OCI-LY7 (cell line): ENCODE measurements at regions not wholly inside any gene's neighbourhood (a gene's known extent, or its start where the extent isn't known, plus 50 kb on each side); places are given as distances from the start of the nearest gene placed in this dataset.
"Not testable (repeated sequence)": the region's sequence is repeated elsewhere in the genome, so short reads cannot be mapped to it uniquely, and the experiment has no call there.

Experiments used
- BruUV-seq: library from RNA; stranded (reverse); fragments of 400-500 nt; replicated peaks from 2 replicates; lab custom pipeline; 2021; lab: Mats Ljungman, UMichigan
- CTCF ChIA-PET: fragments of 300-600 bp; sonication (Branson Sonifier 250); formaldehyde crosslinking; loops from one replicate; lab custom pipeline; 2022; ENCODE audit warnings: antibody characterized with exemption; ENCODE audit not compliant: unreplicated experiment; lab: Charles Lee
- POLR2A ChIA-PET: fragments of 300-600 bp; sonication (Branson Sonifier 250); formaldehyde crosslinking; loops from one replicate; lab custom pipeline; 2022; ENCODE audit warnings: antibody characterized with exemption; lab: Charles Lee
- DNase-seq: peaks from one replicate; pipeline ENCODE4 v3.0.0-alpha.2; 2015; ENCODE audit warnings: low spot score
- H2AFZ ChIP-seq: fragments of 200-600 bp; sonication (generic), shearing (Covaris generic); 2 replicates; pipeline ENCODE4 v1.6.1; 2014; ENCODE audit warnings: mild to moderate bottlenecking, antibody characterized with exemption, low read length, moderate library complexity
- H3K27ac ChIP-seq: fragments of 200-600 bp; sonication (generic); 2 replicates; pipeline ENCODE4 v1.5.1; 2014; ENCODE audit warnings: mixed run types, low read depth, mild to moderate bottlenecking, moderate library complexity, low read length, inconsistent platforms; ENCODE audit not compliant: poor library complexity, severe bottlenecking
- H3K36me3 ChIP-seq: fragments of 200-600 bp; sonication (generic); 2 replicates; pipeline ENCODE4 v1.6.1; 2014; ENCODE audit warnings: mild to moderate bottlenecking, antibody characterized with exemption, low read length, moderate library complexity, mixed read lengths; ENCODE audit not compliant: insufficient read depth
- H3K4me1 ChIP-seq: fragments of 200-600 bp; sonication (generic); 2 replicates; pipeline ENCODE4 v1.5.1; 2014; ENCODE audit warnings: mild to moderate bottlenecking, low read length; ENCODE audit not compliant: insufficient read depth, poor library complexity, severe bottlenecking
- H3K4me2 ChIP-seq: fragments of 200-600 bp; sonication (generic); 2 replicates; pipeline ENCODE4 v1.6.1; 2014; ENCODE audit warnings: mild to moderate bottlenecking, low read length
- H3K4me3 ChIP-seq: fragments of 200-600 bp; sonication (generic); 2 replicates; pipeline ENCODE4 v1.5.1; 2014; ENCODE audit warnings: mild to moderate bottlenecking, low read depth, low read length; ENCODE audit not compliant: poor library complexity, severe bottlenecking
- H3K79me2 ChIP-seq: fragments of 200-600 bp; sonication (generic); 2 replicates; pipeline ENCODE4 v1.6.1; 2016; ENCODE audit warnings: low read depth, mild to moderate bottlenecking, low read length, moderate library complexity, mixed read lengths; ENCODE audit not compliant: insufficient read depth
- H3K9me2 ChIP-seq: fragments of 200-600 bp; sonication (generic); 2 replicates; pipeline ENCODE4 v1.6.1; 2016; ENCODE audit warnings: mild to moderate bottlenecking, low read length, mixed read lengths; ENCODE audit not compliant: insufficient read depth
- H3K9me3 ChIP-seq: fragments of 200-600 bp; sonication (generic); 2 replicates; pipeline ENCODE4 v1.6.1; 2014; ENCODE audit warnings: mild to moderate bottlenecking, mixed run types, low read length, mixed read lengths
- H4K20me1 ChIP-seq: fragments of 200-600 bp; sonication (generic); 2 replicates; pipeline ENCODE4 v1.6.1; 2014; ENCODE audit warnings: mild to moderate bottlenecking, antibody characterized with exemption, low read length, moderate library complexity, mixed read lengths; ENCODE audit not compliant: insufficient read depth
- EZH2phosphoT487 ChIP-seq: fragments of 200-600 bp; sonication (generic); IDR thresholded peaks from 2 replicates; pipeline ENCODE4 v1.6.1; 2018; ENCODE audit warnings: low read depth, borderline replicate concordance, mild to moderate bottlenecking, mixed run types, antibody characterized with exemption, low read length, moderate library complexity, mixed read lengths
- intact Hi-C: fragments of 100-400 bp; cut with micrococcal nuclease; formaldehyde crosslinking; loops from one replicate; pipeline ENCODE4 v1.10.0; 2022; ENCODE audit not compliant: unreplicated experiment
- TF ChIP-seq, protein P1 (sequence below): fragments of 200-600 bp; sonication (generic); conservative IDR thresholded peaks from 2 replicates; pipeline ENCODE4 v1.5.1; 2014; ENCODE audit warnings: mild to moderate bottlenecking, antibody characterized with exemption, low read length, moderate library complexity, mixed read lengths

DNA sequence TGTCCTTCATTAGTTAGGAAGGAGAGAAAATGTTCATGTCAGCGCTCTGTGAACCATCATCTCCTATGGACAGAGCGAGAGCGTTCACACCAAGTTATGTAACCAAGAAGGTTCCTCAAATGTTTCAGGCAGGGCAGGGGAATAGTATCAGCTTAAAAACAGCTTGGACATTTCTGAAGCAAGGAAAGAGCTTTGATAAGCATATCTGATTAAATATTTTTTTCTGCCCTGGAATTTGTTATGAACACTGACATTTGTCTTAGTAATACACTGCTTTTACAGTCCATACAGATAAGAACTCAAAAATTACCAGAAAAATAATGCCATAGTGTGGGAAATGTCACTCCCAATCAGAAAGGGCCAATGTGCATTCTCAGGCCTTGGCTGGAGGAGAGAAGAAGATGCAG, 66.3 kb upstream of the LIFR start:
- H3K36me3 ChIP-seq, result no peaks in the 10 kb centered on the region
- ChIA-PET POLR2A (no interaction called here), CTCF (no interaction called here)
- no peaks in the 10 kb centered on the region for H3K79me2 ChIP-seq
- no peak overlapping the region for H3K4me3 ChIP-seq
- no peak overlapping the region for H2AFZ ChIP-seq
- no peak overlapping the region for H3K27ac ChIP-seq
- intact Hi-C loops, result no loop called here
- DNase-seq, result no peak
- BruUV-seq, result no TSS peak
- no peak for TF ChIP-seq EZH2phosphoT487
- TF ChIP-seq, protein P1, sequence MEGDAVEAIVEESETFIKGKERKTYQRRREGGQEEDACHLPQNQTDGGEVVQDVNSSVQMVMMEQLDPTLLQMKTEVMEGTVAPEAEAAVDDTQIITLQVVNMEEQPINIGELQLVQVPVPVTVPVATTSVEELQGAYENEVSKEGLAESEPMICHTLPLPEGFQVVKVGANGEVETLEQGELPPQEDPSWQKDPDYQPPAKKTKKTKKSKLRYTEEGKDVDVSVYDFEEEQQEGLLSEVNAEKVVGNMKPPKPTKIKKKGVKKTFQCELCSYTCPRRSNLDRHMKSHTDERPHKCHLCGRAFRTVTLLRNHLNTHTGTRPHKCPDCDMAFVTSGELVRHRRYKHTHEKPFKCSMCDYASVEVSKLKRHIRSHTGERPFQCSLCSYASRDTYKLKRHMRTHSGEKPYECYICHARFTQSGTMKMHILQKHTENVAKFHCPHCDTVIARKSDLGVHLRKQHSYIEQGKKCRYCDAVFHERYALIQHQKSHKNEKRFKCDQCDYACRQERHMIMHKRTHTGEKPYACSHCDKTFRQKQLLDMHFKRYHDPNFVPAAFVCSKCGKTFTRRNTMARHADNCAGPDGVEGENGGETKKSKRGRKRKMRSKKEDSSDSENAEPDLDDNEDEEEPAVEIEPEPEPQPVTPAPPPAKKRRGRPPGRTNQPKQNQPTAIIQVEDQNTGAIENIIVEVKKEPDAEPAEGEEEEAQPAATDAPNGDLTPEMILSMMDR, result no peak
- H4K20me1 ChIP-seq, result no peaks in the 10 kb centered on the region
- H3K4me1 ChIP-seq, result no peaks in the 10 kb centered on the region
- no peak overlapping the region for H3K4me2 ChIP-seq
- no peaks in the 10 kb centered on the region for H3K9me2 ChIP-seq
- H3K9me3 ChIP-seq, result 0 out of 2 replicates have a peak, but pooled peaks cover 4% of the 10 kb centered on the region

DNA sequence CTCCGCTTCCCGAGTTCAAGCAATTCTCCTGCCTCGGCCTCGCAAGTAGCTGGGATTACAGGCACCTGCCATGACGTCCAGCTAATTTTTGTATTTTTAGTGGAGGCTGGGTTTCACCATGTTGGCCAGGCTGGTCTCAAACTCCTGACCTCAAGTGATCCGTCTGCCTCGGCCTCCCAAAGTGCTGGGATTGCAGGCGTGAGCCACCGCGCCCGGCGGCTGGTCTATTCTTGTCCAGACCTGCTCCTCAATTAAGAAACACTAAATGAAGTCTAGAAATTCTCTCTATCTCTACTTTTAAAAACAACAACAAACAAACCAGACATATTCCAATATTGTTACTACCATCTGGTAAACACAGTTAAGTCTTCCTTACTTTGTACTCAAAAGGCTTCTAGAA, 68.1 kb upstream of the LIFR start:
- H3K4me1 ChIP-seq, H3K36me3 ChIP-seq, CTCF ChIA-PET, intact Hi-C loops, H2AFZ ChIP-seq, H3K4me2 ChIP-seq, H3K4me3 ChIP-seq, H4K20me1 ChIP-seq, BruUV-seq, H3K27ac ChIP-seq, H3K9me3 ChIP-seq, H3K79me2 ChIP-seq, DNase-seq, H3K9me2 ChIP-seq: not testable (repeated sequence)
- POLR2A ChIA-PET, result interaction anchor here (0.7 kb wide), 2 partner anchors 36 to 208 kb away, joined by 3 to 4 read pairs; no protein-coding TSS in a partner anchor

DNA sequence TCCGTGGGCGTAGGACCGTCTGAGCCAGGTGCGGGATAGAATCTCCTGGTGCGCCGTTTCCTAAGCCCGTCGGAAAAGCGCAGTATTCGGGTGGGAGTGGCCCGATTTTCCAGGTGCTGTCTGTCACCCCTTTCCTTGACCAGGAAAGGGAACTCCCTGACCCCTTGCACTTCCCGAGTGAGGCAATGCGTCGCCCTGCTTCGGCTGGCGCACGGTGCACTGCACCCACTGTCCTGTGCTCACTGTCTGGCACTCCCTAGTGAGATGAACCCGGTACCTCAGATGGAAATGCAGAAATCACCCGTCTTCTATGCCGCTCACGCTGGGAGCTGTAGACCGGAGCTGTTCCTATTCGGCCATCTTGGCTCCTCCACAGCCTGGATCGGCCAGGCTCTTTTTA, 74.9 kb upstream of the LIFR start:
- H3K4me2 ChIP-seq, H2AFZ ChIP-seq, BruUV-seq, H3K9me2 ChIP-seq, H3K4me3 ChIP-seq, H4K20me1 ChIP-seq, H3K27ac ChIP-seq, POLR2A ChIA-PET, DNase-seq, H3K36me3 ChIP-seq, intact Hi-C loops, H3K79me2 ChIP-seq, H3K4me1 ChIP-seq, H3K9me3 ChIP-seq, CTCF ChIA-PET: not testable (repeated sequence)
